Brain microvascular endothelial cell (primary cell): ENCODE measurements at regions not wholly inside any gene's neighbourhood (a gene's known extent, or its start where the extent isn't known, plus 50 kb on each side); places are given as distances from the start of the nearest gene placed in this dataset.

Experiments
- DNase-seq: peaks from one replicate; pipeline ENCODE4 v3.0.0-alpha.2; 2020
- H3K27ac ChIP-seq: fragments of 250-450 bp; sonication (Bioruptor Pico); 2 replicates; pipeline ENCODE4 v1.5.1; 2020; ENCODE audit warnings: mild to moderate bottlenecking, moderate library complexity
- H3K27me3 ChIP-seq: fragments of 250-450 bp; sonication (Bioruptor Pico); replicated peaks from 2 replicates; pipeline ENCODE4 v1.5.1; 2020; ENCODE audit warnings: mild to moderate bottlenecking
- H3K36me3 ChIP-seq: fragments of 250-450 bp; sonication (Bioruptor Pico); replicated peaks from 2 replicates; pipeline ENCODE4 v1.5.1; 2020; ENCODE audit warnings: mild to moderate bottlenecking
- H3K4me3 ChIP-seq: 2 replicates; pipeline ENCODE4 v1.5.1; 2011; ENCODE audit warnings: low read depth, mild to moderate bottlenecking, control low read depth, low read length, moderate library complexity
- in situ Hi-C: cut with HindIII; loops from 2 replicates; pipeline ENCODE4 v1.10.0; 2017; ENCODE audit warnings: low sequenced_read_pairs, low pct_ligation_motif_present
- TF ChIP-seq, protein P1 (sequence below): IDR thresholded peaks from 2 replicates; pipeline ENCODE4 v1.5.1; 2011; ENCODE audit warnings: low read depth, mild to moderate bottlenecking, moderate library complexity, low read length, control low read depth, inconsistent platforms; ENCODE audit errors: missing control alignments

DNA sequence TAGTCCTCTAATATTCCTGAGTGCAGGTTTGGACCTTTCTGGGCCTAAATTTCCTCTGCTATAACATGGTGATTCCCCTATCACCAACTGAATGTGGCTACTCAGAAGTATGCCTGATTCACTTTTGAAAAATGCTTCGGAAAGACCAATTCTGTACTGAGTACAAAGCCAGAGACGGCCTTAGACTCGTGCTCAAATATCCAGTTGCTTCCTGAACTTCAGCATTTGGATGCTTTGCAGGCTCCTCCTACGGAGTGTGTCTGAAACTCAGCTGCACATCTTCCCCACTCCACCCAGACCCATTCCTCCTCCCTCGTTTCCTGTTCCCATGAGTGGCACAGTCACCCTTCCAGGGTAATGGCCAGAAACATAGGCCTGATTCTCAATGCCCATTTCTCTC lies 98.4 kb upstream of the GADD45A start:
- Histone ChIP-seq H3K27me3 (no peaks in the 10 kb centered on the region), H3K4me3 (no peak overlapping the region), H3K36me3 (no peaks in the 10 kb centered on the region), H3K27ac (no peak overlapping the region)
- peak; percentile 51 for DNase-seq
- in situ Hi-C loops, result no loop called here
- TF ChIP-seq, protein P1, sequence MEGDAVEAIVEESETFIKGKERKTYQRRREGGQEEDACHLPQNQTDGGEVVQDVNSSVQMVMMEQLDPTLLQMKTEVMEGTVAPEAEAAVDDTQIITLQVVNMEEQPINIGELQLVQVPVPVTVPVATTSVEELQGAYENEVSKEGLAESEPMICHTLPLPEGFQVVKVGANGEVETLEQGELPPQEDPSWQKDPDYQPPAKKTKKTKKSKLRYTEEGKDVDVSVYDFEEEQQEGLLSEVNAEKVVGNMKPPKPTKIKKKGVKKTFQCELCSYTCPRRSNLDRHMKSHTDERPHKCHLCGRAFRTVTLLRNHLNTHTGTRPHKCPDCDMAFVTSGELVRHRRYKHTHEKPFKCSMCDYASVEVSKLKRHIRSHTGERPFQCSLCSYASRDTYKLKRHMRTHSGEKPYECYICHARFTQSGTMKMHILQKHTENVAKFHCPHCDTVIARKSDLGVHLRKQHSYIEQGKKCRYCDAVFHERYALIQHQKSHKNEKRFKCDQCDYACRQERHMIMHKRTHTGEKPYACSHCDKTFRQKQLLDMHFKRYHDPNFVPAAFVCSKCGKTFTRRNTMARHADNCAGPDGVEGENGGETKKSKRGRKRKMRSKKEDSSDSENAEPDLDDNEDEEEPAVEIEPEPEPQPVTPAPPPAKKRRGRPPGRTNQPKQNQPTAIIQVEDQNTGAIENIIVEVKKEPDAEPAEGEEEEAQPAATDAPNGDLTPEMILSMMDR, result no peak

DNA sequence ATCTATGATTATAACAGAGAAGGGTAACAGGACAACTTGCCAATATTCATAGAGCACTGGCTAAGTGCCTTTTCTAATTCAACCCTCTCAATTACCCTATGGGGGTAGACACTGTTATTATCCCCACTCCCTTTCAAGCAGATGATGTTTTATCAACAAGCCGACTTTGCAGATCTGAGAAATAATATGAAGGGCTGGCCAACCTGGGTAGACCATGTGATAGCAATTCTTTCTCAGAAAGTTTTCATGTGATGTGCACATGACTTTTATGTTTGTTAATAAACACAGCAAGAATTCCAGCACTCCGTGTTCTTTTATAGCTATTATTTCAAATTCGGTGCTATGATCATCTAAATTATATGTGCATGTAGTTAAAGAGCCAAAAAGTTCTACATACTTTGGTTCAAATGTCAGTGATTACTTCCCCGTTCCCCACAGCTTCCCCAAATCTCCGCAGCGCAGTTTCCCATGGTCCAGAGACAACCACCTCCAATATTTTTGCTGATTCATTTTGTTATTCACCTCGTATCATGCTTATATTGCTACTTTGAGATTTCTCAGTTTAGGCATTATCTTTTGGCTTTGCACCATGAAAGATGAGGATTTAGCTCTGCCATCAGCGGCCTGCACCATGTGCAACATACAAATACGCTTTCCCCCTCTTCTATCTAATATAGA lies 96.7 kb upstream of the GADD45A start:
- DNase-seq, result no peak
- Histone ChIP-seq H3K27ac (no peak overlapping the region), H3K36me3 (no peaks in the 10 kb centered on the region), H3K4me3 (no peak overlapping the region), H3K27me3 (no peaks in the 10 kb centered on the region)
- TF ChIP-seq, protein P1, result no peak
- in situ Hi-C loops, result no loop called here

DNA sequence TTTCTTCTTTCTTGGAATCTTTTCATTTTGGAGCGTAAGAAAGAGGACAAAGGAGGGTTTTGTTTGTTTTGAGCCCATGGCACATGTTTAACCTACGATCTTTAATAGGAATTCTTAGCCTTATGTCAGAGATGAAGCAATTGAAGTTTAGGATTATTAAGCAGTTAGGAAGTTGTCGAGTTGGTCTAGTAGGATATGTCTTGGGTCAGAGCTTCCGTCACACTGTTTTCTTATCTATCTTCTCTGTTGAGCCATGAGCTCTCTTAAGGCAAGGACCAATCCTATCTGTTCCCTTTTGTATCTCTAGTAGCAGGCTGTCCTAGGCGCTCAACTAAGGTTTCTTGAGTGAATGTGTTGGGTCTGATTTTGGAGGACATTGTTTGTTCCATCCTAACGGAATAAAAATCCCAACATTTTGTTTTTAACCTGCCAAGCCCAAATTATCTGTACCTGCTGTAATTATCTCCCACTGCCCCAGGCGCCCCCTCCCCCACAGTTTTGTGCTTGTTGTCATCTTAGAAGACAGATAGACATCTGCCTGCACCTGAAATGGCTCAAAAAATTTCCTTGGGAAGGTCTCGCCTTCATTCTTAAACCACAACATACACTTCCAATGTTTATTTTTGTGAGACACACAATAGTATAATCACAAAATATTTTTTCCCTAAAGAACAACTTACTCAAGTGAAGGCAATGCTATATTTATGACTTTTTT lies 95.3 kb upstream of the GADD45A start:
- DNase-seq, result no peak
- no peak overlapping the region for H3K27ac ChIP-seq
- H3K36me3 ChIP-seq, result no peaks in the 10 kb centered on the region
- in situ Hi-C loops, result no loop called here
- H3K4me3 ChIP-seq, result no peak overlapping the region
- TF ChIP-seq, protein P1, result no peak
- no peaks in the 10 kb centered on the region for H3K27me3 ChIP-seq

DNA sequence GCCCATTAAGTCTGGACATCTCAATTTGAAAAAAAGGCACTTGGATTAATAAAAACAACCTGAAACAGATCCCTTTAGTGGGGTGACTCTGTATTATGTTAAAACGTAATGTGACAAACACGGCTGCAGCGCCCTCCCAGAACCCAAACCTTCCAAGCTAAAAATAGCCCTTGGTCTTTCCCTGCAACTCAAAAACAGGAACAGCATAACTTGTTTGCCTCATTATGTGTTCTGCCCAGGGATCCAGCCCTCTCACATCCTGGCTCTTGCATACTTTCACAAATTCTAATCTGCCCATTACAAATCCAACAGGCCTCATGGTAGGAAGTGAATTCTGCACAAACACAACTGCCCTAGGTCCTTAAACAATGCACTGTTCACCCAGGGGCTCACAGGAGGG lies 94.7 kb upstream of the GADD45A start:
- peak; percentile 26 for DNase-seq
- Histone ChIP-seq H3K4me3 (no peak overlapping the region), H3K36me3 (no peaks in the 10 kb centered on the region), H3K27me3 (no peaks in the 10 kb centered on the region), H3K27ac (no peak overlapping the region)
- in situ Hi-C loops, result no loop called here
- TF ChIP-seq, protein P1, result no peak

DNA sequence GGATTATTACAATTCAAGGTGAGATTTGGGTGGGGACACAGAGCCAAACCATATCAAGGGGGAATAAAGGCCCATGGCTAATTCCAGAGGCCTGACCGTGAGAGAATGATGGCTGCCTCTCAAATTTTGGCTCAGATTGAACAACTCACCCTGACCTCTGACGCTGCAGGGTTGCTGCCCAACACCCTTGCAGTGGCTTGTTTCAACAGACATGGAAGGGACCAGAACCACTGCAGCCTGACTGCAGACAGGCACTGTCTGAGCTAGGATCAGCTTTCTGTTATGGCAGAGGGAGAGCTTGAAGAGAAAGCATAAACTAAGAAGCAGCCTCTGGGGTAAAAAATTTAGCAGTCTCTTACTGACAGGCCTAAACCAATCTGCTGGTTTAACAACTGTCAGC lies 90.2 kb upstream of the GADD45A start:
- no peak overlapping the region for H3K27ac ChIP-seq
- in situ Hi-C loops, result no loop called here
- no peak for DNase-seq
- no peaks in the 10 kb centered on the region for H3K27me3 ChIP-seq
- TF ChIP-seq, protein P1, result no peak
- H3K36me3 ChIP-seq, result no peaks in the 10 kb centered on the region
- H3K4me3 ChIP-seq, result no peak overlapping the region
